GM12872 (cell line): ENCODE measurements at regions not wholly inside any gene's neighbourhood (a gene's known extent, or its start where the extent isn't known, plus 50 kb on each side); places are given as distances from the start of the nearest gene placed in this dataset.

Experiments
- TF ChIP-seq, protein P1 (sequence below): IDR thresholded peaks from 3 replicates; pipeline ENCODE4 v1.5.1; 2011; ENCODE audit warnings: low read depth, mild to moderate bottlenecking, low read length, moderate library complexity; ENCODE audit not compliant: insufficient read depth

DNA sequence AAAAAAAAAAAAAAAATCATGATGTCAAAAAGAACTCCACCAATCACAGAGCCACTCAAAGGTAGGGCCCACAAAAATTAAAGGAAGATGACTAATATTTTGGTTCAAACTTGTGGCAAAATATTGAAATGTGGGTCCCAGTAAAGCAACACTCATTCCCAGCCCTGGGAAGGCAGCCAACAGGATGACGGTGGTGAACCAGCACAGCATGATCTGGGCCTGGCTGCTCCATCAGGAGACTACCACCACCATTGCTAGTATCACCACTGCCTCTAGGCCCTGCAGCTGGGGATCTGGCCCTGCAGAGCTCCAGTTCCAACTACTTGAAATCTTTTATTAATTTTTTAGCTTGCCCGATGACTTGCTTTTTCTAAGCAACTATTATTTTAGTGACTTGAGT lies 206.8 kb upstream of the ITGA1 start:
- TF ChIP-seq, protein P1, sequence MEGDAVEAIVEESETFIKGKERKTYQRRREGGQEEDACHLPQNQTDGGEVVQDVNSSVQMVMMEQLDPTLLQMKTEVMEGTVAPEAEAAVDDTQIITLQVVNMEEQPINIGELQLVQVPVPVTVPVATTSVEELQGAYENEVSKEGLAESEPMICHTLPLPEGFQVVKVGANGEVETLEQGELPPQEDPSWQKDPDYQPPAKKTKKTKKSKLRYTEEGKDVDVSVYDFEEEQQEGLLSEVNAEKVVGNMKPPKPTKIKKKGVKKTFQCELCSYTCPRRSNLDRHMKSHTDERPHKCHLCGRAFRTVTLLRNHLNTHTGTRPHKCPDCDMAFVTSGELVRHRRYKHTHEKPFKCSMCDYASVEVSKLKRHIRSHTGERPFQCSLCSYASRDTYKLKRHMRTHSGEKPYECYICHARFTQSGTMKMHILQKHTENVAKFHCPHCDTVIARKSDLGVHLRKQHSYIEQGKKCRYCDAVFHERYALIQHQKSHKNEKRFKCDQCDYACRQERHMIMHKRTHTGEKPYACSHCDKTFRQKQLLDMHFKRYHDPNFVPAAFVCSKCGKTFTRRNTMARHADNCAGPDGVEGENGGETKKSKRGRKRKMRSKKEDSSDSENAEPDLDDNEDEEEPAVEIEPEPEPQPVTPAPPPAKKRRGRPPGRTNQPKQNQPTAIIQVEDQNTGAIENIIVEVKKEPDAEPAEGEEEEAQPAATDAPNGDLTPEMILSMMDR = no peak

DNA sequence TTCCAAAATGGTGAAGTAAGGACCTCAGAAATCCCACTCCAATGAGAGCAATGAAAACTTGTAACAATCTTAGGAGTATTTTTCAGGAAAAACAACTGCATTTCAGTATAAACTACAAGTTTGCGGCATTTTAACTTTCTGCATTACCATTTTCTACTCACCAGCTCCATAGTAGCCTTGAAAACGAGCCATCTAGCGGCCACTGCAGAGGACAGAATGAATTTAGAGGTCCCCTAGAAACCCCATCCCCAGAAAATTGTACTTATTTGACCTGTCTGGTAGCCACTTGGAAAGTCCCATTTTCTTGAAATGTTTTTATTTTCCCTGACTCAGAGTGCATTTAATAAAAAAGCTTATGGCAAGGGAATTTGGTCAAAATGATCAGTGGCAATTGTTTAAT lies 205.4 kb upstream of the ITGA1 start:
- TF ChIP-seq, protein P1 = peak; percentile 28; the same call in 2 of the 3 replicates

DNA sequence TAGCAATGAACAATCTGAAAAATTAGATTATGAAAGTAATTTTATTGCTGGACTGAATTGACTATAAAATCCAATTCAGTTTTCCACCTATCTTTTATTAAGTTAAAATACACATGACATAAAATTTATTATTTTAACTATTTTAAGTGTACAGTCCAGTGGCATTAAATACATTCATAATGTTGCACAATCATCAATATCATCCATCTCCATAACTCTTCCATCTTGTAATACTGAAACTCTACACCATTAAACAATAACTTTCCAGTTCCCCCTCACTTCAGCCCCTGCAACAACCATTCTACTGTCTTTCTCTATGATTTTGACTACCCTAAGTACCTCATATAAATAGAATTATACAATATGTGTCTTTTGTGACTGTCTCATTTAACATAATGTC lies 200.6 kb upstream of the ITGA1 start:
- TF ChIP-seq, protein P1 = no peak

DNA sequence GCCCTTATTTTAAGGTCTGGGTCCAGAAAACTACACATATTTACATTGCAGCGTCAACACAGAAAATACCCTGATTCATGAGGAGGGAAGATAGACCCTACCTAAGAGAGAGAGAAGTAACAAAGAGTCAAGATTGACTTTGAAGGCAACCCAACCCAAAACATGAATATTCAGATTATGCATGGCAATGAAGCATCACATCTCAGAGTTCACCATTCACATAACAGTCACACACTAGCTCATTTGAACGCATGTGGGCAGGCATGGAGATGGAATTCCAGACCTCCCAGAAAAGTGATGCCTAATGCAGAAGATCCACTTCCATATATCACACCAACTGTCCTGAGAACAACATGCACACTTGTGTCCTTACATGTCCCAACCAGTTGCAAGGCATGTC lies 190.1 kb upstream of the ITGA1 start:
- TF ChIP-seq, protein P1 = no peak

DNA sequence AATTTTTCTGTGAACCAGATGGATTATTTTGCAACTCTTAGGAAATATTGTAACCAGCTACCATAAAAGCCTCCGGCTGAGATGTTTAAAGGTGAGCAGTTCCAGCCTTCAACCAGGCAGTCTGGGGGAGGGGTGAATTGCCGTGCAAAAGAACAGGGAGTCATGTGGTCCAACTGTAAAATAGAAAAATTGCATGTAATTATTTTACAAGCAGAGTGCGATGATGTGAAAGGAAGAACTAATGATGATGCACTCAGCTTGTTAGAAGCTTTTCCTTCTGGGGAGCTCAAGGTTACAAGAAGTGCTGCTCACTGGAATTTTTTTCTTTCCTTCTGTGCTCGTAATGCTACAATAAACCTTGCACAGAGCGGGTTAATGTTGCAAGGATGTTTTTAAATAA lies 188.7 kb upstream of the ITGA1 start:
- TF ChIP-seq, protein P1 = no peak

DNA sequence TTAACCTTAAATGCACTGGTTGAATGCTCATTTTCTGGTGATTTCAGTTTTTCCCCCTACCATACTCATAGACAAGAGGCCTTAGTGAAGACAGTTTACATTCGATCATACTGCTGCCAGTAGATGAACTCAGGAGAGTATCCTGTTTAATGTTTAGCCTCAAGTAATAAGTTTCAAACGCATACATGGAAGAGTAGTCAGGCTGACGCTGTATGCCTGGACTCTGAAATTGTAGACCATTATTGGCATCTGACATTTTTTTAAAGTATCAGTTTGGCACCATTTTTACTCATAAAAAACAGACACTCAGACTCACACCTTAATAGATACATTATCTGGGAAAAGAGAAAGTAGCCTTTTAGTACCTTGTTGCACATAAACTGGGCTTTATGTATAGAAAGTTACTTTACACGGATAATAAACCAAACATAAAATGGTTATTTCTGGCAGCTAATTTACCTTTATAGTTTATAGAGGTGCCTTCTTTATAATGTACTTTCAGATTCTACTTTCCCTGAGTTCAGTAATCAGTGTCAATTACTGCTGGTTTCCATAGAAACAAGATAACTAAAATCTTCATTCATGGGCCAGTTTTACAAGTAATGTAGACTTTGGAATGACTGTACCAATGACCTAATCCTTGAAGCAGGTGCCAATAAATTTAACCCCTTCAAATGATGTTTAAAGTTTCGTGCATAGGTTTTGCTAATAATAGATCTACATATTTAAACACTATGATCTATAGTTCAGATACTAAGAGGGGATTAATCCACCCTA lies 183.8 kb upstream of the ITGA1 start:
- TF ChIP-seq, protein P1 = no peak

DNA sequence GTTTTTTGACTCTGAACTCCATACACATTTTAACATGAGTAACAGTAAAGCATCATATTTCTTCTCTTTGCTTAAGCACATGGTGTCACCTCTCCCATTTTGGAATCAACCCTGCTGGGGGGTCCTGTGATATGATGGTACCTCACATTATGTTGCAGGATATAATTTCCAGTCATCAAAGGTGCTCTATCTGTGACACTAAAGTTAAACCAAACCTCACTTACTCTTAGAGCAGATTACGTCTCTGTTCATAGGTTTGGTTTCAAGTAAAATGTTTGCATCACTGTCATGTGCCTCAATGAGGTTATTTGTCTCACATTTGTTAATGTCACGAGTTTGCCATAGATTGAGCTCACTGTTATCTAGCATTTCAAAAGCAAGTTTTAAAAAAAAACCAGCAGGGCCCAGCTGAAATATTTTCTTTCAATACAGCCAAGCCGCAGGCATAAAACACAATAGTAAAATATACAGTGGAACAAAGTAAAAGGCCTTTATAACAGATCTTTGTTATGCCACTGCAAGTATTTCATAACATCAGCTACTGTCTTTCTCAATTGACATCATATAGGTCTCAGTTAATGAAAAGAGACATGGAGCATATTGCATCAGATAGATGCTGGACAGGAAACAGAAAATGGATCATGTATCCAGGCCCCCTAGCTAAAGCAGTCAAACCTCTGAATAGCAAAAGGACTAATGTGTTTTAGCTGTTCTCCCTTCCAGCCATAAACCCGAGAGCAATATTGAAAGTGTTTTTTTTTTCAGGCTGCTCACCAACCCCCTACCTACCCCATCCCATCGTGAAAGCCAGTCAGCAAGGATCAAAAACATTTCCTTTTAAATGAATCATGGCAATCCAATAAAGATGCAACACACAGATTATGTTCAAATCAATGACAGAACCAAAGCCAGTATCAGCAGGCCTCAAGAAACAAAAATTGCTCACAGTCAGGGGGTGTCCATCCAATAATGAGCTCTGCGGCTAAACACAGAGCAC lies 182.1 kb upstream of the ITGA1 start:
- TF ChIP-seq, protein P1 = no peak
